HG03565 (cell line): ENCODE measurements at regions not wholly inside any gene's neighbourhood (a gene's known extent, or its start where the extent isn't known, plus 50 kb on each side); places are given as distances from the start of the nearest gene placed in this dataset.

Experiments used
- ATAC-seq: cut with Tn5 transposase; IDR thresholded peaks from one replicate; pipeline ENCODE4 v1.9.1; 2021; ENCODE audit warnings: mild to moderate bottlenecking, moderate library complexity; ENCODE audit not compliant: unreplicated experiment

DNA sequence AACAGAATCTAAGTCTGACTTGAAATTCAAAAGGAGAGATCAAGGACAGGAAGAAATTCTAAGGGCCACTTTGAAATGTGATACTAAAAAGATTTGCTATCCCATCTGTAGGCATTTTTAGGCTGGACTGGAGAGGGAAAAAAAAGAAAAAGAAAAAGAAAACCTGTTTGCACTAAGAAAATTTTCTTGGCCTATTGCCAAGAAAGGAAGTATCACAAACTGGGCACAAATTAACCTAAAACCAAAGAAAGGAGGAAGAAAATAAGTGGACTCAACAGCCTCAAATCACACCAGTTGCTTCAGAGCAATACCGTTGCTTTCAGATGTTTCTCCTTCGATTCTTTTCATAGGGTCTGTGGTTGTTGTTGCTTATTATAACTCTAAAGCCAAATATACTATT, 287.9 kb upstream of the VRK2 start:
- ATAC-seq = no peak

DNA sequence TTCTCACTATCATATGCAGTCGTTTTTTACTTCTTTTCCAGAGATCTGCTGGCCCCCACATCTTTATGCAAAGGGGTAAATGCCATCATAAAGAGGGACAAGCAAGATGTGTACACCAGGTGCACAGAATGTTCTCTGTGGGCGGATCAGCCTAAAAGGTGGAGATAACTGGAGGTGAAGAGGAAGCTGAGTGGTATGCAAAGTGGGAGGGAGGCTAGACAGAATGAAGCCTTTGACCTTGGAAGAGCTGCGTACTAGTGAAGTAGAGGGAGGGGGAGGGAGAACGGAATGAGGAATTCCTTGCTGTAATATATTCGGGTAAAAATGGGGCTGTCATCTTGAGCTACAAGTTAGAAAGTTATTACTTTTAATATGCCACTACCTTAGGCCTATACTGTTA, 287.5 kb upstream of the VRK2 start:
- ATAC-seq = no peak

DNA sequence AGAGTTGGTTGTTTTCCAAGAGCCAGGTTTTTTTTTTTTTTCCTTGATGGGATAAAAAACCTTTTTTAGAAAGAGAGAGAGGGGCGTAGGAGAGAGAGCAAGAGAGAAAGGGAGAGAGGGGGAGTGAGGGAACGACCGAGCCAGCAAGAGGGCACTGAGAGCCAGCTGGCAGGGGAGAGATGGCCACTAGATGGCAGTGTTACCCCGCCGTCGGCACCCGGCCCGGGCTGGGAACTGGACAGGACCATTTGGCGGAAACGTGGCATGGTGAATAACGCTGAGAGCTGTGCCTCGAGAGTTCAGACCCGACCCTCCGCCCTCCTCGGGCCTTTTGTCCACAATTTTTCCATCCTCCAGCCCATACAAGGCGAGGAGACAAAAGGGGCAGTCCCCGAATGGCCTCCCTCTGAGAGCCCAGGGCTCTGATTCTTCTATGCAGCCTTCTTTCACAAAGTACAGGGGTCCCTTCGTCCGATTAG, 286.7 kb upstream of the VRK2 start:
- peak; percentile 81 for ATAC-seq

DNA sequence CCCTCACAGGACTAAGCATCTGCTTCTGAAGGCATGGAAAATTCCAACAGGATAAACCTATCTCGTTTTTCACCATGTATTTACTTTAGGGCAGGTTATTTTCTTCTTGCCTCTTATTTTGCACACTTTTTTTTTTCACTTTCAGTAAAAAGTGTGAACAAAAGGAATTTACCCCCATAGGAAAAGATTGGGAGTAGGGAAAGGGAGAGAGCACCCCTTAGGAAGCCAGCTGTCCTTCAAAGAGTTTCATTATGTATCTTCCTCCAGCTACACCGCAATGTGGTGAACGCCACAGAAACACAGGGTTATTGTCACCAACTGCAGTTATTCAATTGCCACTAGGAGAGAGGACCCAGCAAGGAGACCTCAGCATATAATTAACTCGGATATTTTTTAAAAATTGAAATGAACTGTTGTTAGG, 286.2 kb upstream of the VRK2 start:
- ATAC-seq = peak; percentile 61

DNA sequence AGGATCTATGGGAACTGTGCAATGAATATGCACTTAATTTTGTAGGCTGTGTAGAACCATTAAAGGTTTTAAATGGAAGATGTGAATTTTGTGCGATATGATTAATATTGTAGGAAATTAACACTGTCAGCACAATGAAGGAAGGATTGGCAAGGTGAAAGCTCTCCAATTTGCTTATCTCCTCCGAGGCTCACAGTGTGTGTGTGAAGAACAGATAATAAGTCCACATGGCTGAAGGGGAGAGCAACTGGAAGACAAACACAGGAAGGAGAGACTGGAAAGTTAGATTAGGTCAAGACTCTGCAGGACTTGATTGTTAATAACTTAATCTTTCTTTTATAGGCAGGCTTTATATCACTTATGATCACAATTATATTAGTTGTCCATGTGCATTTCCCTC, 269.7 kb upstream of the VRK2 start:
- no peak for ATAC-seq

DNA sequence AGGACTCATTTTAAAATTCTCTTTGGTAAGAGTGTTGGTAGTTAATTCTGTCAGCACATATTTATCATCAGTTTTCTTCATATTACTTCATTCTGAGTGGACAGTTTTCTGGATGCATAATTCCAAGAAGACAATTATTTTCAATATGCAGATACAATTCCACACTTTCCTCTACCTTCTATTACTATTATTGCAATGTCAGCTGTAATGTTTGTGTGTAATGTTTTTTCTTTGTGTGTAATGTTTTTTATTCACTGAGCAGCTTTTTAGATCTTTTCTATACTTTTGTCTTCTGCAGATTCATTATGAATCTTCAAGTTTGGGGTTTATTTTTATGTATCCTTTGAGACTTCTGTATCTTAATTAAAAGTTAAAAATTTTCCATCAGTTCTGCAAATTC, 264.0 kb upstream of the VRK2 start:
- no peak for ATAC-seq

DNA sequence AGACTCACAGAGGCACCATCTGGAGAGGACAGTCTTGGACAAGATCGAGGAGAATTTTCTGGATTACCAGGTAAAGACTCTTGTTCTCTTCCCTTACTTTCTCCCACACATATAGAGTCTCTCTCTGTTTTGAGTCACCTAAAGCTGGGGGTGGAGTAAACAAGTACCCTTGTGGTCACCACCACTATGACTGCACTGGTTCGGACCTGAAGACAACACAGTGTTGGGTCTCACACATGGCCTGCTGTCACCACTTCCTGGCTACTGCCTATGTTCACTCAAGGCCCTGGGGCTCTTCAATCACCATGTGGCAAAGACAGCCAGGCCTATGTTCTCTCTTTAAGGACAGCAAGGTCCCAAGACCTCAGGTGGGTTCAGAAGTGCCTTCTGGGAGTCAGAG, 253.3 kb upstream of the VRK2 start:
- ATAC-seq = peak; percentile 49

DNA sequence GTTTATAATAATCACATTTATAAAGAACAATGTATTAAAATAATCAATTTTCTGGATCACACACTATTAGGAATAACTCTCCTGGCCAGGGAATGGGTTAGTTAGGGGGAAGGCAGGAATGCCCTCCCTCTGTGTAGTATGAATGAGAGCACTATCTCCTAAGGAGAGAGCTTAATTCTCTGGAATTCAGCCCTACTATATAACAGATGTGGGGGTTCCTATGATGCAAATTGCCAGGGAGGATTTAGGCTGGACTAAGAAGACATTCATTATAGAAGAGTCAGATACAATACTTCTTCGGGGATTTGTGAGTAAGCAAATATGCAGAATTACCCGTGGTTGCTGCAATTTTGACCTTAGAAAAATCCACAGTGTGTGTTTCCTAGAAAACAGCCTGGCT, 250.1 kb upstream of the VRK2 start:
- ATAC-seq = no peak

DNA sequence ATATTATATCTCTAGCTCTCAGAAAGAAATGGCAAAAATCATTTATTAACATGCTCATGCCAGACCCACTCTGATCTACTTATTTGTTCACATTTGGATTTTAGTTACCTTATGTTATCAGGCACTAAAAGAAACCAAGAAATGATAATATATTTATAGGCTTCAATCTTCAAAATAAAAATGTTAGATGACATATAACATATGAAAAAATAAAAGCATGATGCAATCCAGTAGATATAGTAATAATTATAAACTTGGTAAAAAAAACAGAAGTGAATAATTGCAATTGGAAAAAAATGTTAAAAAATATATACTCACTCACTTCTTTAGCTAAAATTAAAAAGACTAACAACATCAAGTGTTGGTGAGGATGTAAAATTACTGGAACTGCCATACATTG, 248.3 kb upstream of the VRK2 start:
- ATAC-seq = no peak

DNA sequence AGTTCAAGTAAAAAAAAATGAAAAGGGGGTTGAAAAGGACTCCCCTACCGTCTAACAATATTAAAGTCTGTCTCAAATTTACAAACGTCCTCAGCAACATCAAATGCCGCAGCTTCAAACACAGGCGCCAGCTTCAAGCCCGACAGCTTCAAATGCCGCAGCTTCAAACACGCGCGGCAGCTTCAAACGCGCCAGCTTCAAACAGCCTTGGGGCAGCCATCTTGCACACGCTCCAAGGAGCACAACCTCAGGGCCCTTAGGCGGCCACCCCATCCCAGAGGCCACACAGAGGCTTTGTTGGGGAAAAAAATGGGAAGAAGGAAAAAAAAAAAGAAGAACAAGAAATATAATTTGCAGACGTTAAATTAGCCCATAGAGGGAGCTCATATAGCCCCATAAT, 244.4 kb upstream of the VRK2 start:
- no peak for ATAC-seq

DNA sequence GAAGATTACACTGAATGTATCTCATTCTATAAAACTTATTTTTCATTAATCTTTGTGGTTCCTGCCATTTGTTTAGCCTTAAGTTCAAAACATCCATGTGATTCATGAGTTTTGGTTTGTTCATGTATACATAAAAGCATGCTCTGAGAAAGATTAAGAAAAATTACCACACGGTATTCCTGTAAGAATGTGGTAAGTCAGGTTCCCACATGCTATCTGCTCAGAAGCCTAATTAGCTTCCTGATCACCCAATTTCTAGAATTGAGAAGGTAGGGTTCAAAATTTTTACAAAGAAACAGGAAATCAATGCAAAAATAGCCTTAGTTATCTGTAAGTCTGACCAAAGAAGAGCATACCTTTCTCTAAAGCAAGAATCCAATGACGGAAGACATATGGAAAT, 241.6 kb upstream of the VRK2 start:
- no peak for ATAC-seq

DNA sequence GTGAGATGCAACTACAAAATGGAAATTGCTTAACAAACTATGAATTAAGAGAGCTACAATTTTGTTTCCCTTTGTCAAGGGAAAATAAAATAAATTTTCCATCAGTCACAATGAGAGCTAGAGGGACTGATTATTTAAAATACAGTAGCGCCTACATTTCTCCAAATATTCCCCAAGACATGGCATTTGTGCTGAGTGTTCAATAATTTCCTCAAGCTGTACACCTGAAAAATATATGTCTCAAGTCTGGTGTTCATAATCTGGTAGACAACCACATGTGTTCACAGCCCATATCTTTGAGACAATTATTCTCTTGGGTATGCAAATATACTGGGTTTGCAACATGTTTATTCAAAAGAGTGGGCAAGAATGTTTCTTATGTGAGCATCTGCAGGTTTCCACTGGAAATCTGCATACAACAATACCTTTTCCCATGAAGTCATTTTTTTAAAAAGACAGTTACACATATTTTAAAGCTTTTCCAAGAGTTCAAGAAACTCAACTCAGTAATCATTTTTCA, 240.1 kb upstream of the VRK2 start:
- ATAC-seq = no peak

DNA sequence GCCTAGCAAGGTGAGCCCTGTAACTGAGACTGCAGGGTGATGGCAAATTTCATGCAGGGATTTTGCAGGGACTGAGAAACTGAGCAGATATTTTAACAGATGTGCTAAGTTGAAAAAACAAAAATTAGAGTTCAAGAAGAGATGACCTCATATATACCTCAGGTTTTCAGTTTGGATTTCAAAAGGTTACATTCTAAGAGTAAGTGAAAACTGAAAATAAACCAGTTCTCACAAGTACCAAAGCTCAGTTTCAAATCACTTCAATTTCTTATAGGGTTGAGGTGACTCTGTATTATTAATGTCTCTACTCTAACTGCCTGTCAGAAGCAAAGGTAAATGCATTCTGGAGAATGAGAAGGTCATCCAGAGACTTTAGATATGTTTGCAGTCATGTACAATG, 237.4 kb upstream of the VRK2 start:
- ATAC-seq = peak; percentile 88

DNA sequence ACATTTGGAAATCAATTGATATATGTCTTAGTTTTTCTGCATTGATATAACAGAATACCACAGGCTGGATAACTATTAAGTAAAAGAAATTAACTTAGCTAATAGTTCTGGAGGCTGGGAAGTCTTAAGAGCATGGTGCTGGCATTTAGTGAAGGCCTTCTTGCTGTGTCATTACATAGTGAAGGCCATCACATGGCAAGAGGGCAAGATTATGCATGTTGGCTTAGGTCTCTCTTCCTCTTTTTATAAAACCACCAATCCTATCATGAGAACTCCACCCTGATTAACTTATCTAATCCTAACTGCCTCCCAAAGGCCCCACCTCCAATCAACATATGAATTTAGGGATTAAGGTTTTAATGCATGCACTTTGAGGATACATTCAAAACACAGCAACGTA, 225.5 kb upstream of the VRK2 start:
- ATAC-seq = no peak

DNA sequence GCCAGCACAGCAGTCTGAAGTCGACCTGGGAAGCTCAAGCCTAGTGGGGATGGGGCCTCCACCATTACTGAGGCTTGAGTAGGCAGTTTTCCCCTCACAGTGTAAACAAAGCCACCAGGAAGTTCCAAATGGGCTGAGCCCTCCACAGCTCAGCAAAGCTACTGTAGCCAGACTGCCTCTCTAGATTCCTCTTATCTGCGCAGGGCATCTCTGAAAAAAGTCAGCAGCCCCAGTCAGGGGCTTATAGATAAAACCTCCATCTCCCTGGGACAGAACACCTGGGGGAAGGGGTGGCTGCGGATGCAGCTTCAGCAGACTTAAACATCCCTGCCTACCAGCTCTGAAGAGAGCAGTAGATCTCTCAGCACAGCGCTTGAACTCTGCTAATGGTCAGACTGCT, 218.4 kb upstream of the VRK2 start:
- no peak for ATAC-seq

DNA sequence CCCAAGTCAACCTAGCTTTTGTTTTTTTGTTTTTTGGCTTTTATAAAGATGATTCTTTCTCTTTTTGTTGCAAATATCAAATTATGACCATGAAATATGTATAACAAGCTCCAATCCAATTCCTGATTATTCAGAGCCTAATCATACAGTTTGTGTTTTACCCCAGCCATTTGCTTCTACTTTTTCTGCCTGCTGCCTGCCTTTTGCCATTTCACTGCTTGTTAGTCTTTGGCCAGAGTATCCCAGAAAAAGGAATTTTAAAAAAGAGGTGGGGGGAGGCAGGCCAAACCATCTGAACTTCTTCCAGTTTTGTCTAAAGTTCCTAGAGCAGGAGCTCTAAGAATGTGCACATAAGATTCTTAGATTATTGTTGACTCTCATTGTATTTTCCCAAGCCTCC, 211.9 kb upstream of the VRK2 start:
- ATAC-seq = no peak

DNA sequence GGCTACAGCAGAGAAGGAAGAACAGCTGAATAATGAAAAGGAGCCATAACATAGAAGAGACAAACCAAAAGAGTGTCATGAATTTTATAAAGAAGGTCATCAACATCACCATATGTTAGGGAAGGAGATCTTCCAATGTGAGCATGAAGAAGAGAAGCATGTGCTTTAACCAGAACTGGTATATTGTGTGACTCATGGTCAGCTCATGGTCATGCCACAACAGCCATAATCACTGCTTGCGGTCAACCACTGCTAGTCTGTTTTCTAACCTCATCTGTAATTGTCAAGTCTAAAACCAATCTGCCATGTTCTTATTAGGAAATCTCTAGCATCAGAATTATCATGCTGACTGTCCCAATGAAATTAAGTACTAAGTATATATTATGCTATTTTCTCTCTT, 204.1 kb upstream of the VRK2 start:
- no peak for ATAC-seq

DNA sequence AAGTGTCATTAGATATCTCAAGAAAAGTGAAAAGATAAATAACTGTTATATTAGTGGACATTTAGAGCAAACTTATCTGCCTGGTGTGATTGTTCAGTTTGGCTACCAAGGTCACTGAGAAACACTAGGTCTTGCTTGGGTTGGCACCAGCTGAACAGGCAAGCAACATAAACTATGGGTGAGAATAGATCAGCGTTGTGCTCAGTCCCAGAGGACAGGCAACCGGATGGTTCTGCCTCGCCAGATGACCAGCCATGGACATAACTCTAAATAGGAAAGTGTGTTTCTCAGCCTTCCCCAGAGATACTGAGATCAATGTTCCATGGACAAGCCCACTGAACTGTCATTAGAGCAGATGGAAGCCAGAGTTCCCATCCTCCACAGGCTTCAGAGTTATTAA, 203.4 kb upstream of the VRK2 start:
- no peak for ATAC-seq

DNA sequence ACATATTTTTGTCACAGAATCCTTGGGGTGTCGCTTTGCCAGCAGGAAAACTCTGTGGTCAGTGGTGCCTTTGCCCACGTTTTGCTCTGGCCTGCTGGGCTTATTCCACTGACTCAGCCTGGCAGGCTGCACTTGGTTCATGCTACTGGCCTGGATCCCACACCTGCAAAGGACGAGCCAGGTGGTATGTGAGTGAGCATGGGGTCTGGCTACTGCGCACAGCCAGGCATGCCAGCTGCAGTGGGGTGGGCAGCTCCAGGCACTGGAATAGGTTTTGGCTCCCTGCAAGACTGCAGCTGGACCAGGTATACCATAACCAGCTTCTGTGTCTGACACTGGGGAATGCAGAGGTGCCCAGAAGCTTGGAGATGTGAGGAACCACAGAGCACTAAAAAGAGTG, 197.9 kb upstream of the VRK2 start:
- no peak for ATAC-seq

DNA sequence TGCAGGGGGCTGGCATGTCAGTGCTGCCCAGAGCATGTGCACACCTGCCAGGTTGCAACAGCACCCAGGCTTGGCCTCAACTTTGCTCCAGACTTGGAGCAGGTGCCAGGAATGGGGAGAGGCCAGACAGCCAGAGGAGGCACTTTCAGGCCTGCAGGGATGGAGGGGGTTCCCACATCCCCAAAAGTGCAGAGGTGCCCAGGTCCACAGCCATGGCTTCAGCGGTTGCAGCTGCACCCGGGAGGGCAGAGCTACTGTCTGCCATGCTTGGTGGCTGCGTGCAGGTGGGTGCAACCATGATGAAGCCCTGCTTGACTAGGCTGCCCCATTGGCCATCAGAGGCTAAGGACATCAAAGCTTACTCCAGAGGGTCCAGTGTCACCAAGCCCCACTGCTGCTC, 196.8 kb upstream of the VRK2 start:
- no peak for ATAC-seq

DNA sequence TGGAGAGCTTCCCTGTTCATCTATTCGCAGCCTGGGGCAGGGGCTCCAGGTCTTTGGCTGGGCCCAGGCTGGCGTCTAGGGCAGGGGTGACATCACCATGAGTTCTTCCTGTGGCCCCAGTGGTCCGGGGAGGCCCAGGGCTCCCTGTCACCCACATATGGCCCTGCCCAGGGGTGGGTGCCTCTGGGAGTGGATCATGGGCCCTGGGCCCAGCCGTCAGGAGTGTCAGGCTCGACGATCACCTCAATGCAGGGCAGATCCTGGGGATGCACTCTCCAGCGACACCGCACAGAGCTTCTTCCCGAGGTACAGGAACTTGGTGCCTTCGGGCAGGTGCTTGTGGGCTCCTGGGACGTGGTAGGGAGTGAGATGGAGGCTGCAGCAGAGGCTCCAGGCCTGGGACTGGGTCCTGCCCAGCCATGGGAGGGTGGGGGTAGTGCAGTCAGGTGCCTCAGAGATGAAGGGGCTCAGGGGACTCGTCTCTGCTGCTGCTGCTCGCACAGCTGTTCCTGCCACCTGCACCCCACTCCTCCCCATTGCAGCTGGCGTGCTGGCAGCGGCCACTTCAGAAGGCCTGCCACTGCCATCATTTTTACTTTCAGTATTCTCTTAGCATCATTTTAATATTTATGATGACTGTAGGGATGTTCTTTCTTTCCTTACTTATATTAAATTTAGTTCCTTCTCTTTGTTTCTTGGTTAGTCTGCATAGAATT, 196.0 kb upstream of the VRK2 start:
- ATAC-seq = no peak

DNA sequence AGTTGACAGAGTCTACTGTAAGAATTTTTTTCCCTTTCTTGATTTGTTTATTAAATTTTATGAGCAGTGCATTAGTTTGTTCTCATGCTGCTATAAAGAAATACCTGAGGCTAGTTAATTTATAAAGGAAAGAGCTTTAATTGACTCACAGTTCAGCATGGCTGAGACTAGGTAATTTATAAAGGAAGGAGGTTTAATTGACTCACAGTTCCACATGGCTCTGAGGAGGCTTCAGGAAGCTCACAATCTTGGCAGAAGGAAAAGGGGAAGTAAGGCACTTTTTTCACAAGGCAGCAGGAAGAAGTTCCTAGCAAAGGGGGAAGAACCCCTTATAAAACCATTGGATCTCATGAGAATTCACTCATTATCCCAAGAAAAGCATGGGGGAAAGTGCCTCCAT, 191.4 kb upstream of the VRK2 start:
- ATAC-seq = no peak

DNA sequence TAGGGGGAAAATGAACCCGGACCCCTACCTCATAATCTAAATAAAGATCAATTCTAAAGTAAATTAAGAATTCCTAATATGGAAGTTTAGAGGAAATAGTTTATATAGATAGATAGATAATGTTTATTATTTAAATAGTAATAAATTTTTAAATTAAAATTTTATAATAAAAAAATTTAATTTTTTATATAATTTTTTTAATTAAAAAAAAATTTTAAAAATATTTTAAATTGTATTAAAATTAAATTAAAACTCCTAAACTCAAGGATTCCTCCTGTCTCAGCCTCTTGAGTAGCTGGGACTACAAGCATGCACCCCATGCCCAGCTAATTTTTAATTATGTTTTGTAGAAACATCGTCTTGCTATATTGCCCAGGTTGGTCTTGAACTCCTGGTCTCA, 186.9 kb upstream of the VRK2 start:
- ATAC-seq = no peak
